ENCODE measurements at regions not wholly inside any gene's neighbourhood (a gene's known extent, or its start where the extent isn't known, plus 50 kb on each side); places are given as distances from the start of the nearest gene placed in this dataset.

DNA sequence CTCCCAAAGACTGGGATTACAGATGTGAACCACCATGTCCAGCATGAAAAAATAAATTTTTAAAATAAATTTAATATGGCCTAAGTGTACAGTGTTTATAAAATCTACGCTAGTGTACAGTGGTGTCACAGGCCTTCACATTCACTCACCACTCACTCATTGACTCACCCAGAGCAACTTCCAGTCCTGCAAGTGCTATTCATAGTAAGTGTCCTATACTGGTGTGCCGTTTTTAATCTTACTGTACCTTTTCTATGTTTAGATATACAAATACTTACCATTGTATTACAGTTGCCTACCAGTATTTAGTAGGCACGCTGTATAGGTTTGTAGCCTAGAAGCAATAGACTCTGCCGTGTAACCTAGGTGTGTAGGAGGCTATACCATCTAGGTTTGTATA lies 76.1 kb upstream of the FOXN2 start:
- no peaks in the 10 kb centered on the region for H3K36me3 ChIP-seq (ENCODE audit: control insufficient read depth in 2 of 2, extremely low read depth in 1 of 2, insufficient read depth in 1 of 2, low read length in 1 of 2)
- ChIA-PET CTCF (no interaction called here), POLR2A (no interaction called here)
- Mint-ChIP-seq H3K9me3 (peaks cover 0 to 3% (median 3%) of the 10 kb centered on the region in 3 donors), H3K27me3 (no peaks in the 10 kb centered on the region), H3K4me3 (no peak overlapping the region), H3K36me3 (no peaks in the 10 kb centered on the region), H3K27ac (no peak overlapping the region), H3K4me1 (peaks cover 14 to 21% (median 18%) of the 10 kb centered on the region in 3 donors)
- ATAC-seq (replicated peaks in 1 of 4) (no peak), DNase-seq (no peak)
- no peak overlapping the region for H3K27ac ChIP-seq (ENCODE audit: low read length)
- H3K4me1 ChIP-seq (ENCODE audit: control insufficient read depth in 1 of 2, extremely low read depth in 1 of 2, insufficient read depth in 2 of 2, low read length in 2 of 2), result peaks cover 6 to 15% of the 10 kb centered on the region in 2 experiments
- H3K27me3 ChIP-seq (replicated peaks in 1 of 2; ENCODE audit: control insufficient read depth in 2 of 2, extremely low read depth in 1 of 2, insufficient read depth in 2 of 2, low read length in 1 of 2), result no peaks in the 10 kb centered on the region
- no CpG with 5 or more reads among the region's 4 CpGs for whole genome bisulfite sequencing (ENCODE audit: insufficient coverage)
- H3K4me3 ChIP-seq (ENCODE audit: control insufficient read depth in 1 of 2, extremely low read depth in 1 of 2, low read length in 1 of 2), result no peak overlapping the region
- H3K9me3 ChIP-seq, result no peaks in the 10 kb centered on the region

DNA sequence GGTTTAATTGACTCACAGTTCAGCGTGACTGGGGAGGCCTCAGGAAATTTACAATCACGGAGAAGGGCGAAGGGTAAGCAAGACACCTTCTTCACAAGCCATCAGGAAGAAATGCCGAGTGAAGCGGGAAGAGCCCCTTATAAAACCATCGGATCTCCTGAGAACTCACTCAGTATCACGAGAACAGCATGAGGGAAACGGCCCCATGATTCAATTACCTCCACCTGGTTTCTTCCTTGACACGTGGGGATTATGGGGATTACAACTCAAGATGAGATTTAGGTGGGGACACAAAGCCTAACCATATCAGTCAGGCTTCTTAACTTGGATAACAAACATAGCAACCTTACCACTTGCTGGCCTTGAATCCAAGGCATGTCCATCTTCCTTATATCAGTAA lies 73.6 kb upstream of the FOXN2 start:
- Mint-ChIP-seq H3K36me3 (no peaks in the 10 kb centered on the region), H3K27ac (no peak overlapping the region), H3K4me3 (no peak overlapping the region), H3K27me3 (no peaks in the 10 kb centered on the region), H3K4me1 (peaks cover 9 to 16% (median 12%) of the 10 kb centered on the region in 3 donors), H3K9me3 (peaks cover 0 to 3% (median 3%) of the 10 kb centered on the region in 3 donors)
- no peaks in the 10 kb centered on the region for H3K36me3 ChIP-seq (ENCODE audit: control insufficient read depth in 2 of 2, extremely low read depth in 1 of 2, insufficient read depth in 1 of 2, low read length in 1 of 2)
- H3K4me1 ChIP-seq (ENCODE audit: control insufficient read depth in 1 of 2, extremely low read depth in 1 of 2, insufficient read depth in 2 of 2, low read length in 2 of 2), result peaks cover 6 to 9% of the 10 kb centered on the region in 2 experiments
- H3K27ac ChIP-seq (ENCODE audit: low read length), result no peak overlapping the region
- no CpG with 5 or more reads among the region's 9 CpGs for WGBS (ENCODE audit: insufficient coverage)
- H3K9me3 ChIP-seq, result no peaks in the 10 kb centered on the region
- H3K4me3 ChIP-seq (ENCODE audit: control insufficient read depth in 1 of 2, extremely low read depth in 1 of 2, low read length in 1 of 2), result no peak overlapping the region
- H3K27me3 ChIP-seq (replicated peaks in 1 of 2; ENCODE audit: control insufficient read depth in 2 of 2, extremely low read depth in 1 of 2, insufficient read depth in 2 of 2, low read length in 1 of 2), result no peaks in the 10 kb centered on the region
- CTCF ChIA-PET, result no interaction called here
- POLR2A ChIA-PET, result no interaction called here
- DNase-seq (no peak), ATAC-seq (replicated peaks in 1 of 4) (no peak)

DNA sequence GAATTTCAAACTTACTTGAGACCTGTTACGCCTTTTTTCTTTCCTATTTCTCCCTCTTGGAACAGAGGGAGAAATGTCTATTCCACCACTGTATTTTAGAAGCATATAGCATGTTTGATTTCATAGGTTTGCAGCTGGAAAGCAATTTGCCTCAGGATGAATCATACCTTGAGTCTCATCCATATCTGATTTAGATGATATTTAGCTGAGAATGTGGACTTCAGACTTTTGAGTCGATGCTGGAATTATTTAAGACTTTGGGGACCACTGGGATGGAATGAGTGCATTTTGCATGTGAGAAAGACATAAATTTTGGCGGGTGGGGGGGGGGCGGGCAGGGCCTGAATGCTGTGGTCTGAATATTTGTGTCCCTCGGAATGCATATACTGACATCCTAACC lies 67.3 kb upstream of the FOXN2 start:
- DNase-seq (no peak), ATAC-seq (replicated peaks in 1 of 4) (no peak)
- Histone ChIP-seq H3K27ac (ENCODE audit: low read length) (no peak overlapping the region), H3K4me3 (ENCODE audit: control insufficient read depth in 1 of 2, extremely low read depth in 1 of 2, low read length in 1 of 2) (no peak overlapping the region), H3K4me1 (ENCODE audit: control insufficient read depth in 1 of 2, extremely low read depth in 1 of 2, insufficient read depth in 2 of 2, low read length in 2 of 2) (no peaks in the 10 kb centered on the region), H3K36me3 (ENCODE audit: control insufficient read depth in 2 of 2, extremely low read depth in 1 of 2, insufficient read depth in 1 of 2, low read length in 1 of 2) (no peaks in the 10 kb centered on the region), H3K27me3 (replicated peaks in 1 of 2; ENCODE audit: control insufficient read depth in 2 of 2, extremely low read depth in 1 of 2, insufficient read depth in 2 of 2, low read length in 1 of 2) (no peaks in the 10 kb centered on the region), H3K9me3 (no peaks in the 10 kb centered on the region)
- Mint-ChIP-seq H3K27ac (no peak overlapping the region), H3K4me3 (no peak overlapping the region), H3K36me3 (no peaks in the 10 kb centered on the region), H3K27me3 (no peaks in the 10 kb centered on the region), H3K9me3 (no peaks in the 10 kb centered on the region), H3K4me1 (peaks cover 0 to 3% (median 0%) of the 10 kb centered on the region in 3 donors)
- CTCF ChIA-PET, result no interaction called here
- 78% methylated on average over 1 of the region's 5 CpGs for WGBS (ENCODE audit: insufficient coverage)
- POLR2A ChIA-PET, result no interaction called here

DNA sequence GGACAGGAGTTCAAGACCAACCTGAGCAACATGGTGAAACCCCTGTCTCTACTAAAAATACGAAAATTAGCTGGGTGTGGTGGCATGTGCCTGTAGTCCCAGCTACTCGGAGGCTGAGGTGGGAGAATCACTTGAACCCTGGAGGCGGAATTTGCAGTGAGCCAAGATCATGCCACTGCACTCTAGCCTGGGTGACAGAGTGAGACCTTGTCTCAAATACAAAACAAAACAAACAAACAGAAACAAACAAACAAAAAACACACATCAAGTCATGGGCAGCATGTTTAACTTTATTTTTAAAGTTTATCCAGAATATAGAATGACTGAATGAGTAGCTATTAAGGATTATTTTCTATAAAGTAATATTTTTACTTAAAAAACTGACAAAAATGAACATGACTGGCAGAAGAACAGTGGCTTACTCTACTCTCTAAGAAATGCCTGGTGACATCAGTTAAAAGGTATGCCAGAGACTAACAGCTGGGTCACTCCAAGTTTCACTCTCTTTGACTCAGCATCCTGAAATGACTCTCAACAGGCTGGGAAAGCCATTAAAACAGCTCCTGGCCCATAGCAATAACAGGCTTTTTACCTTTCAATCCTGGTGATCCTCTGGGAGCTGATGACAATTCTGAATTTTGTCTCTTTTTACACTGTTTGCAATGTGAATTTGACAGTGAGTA lies 66.1 kb upstream of the FOXN2 start:
- H3K4me3 ChIP-seq (ENCODE audit: control insufficient read depth in 1 of 2, extremely low read depth in 1 of 2, low read length in 1 of 2), result no peak overlapping the region
- no peaks in the 10 kb centered on the region for H3K9me3 Mint-ChIP-seq
- WGBS (ENCODE audit: insufficient coverage), result 100% methylated on average over 1 of the region's 3 CpGs
- H3K27me3 Mint-ChIP-seq, result no peaks in the 10 kb centered on the region
- H3K27me3 ChIP-seq (replicated peaks in 1 of 2; ENCODE audit: control insufficient read depth in 2 of 2, extremely low read depth in 1 of 2, insufficient read depth in 2 of 2, low read length in 1 of 2), result no peaks in the 10 kb centered on the region
- no peak overlapping the region for H3K27ac Mint-ChIP-seq
- POLR2A ChIA-PET, result no interaction called here
- H3K9me3 ChIP-seq, result no peaks in the 10 kb centered on the region
- DNase-seq (no peak), ATAC-seq (replicated peaks in 1 of 4) (no peak)
- CTCF ChIA-PET, result no interaction called here
- no peak overlapping the region for H3K27ac ChIP-seq (ENCODE audit: low read length)
- peaks cover 0 to 3% (median 0%) of the 10 kb centered on the region in 3 donors for H3K4me1 Mint-ChIP-seq
- H3K36me3 Mint-ChIP-seq, result no peaks in the 10 kb centered on the region
- no peaks in the 10 kb centered on the region for H3K4me1 ChIP-seq (ENCODE audit: control insufficient read depth in 1 of 2, extremely low read depth in 1 of 2, insufficient read depth in 2 of 2, low read length in 2 of 2)
- no peak overlapping the region for H3K4me3 Mint-ChIP-seq
- no peaks in the 10 kb centered on the region for H3K36me3 ChIP-seq (ENCODE audit: control insufficient read depth in 2 of 2, extremely low read depth in 1 of 2, insufficient read depth in 1 of 2, low read length in 1 of 2)

DNA sequence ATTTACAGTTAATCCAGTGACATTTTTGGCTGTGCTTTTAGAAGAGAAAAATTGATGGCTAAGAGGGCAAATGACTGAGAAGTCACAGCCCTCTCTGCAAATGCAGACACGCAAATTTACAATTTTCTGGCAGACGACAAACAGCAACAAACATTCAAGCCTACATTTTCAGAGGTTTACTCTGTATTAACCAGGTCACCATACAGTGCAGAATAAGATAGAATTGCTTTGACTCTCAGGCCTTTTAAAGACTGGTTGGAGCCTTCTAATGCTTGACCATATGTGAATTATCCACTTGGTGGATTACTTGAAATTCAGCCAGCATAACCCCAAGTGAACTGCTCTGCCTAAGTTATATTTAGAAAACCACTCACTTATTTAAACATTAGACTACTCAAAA lies 65.5 kb upstream of the FOXN2 start:
- Histone ChIP-seq H3K36me3 (ENCODE audit: control insufficient read depth in 2 of 2, extremely low read depth in 1 of 2, insufficient read depth in 1 of 2, low read length in 1 of 2) (no peaks in the 10 kb centered on the region), H3K9me3 (no peaks in the 10 kb centered on the region), H3K27ac (ENCODE audit: low read length) (no peak overlapping the region), H3K4me3 (ENCODE audit: control insufficient read depth in 1 of 2, extremely low read depth in 1 of 2, low read length in 1 of 2) (no peak overlapping the region), H3K27me3 (replicated peaks in 1 of 2; ENCODE audit: control insufficient read depth in 2 of 2, extremely low read depth in 1 of 2, insufficient read depth in 2 of 2, low read length in 1 of 2) (no peaks in the 10 kb centered on the region), H3K4me1 (ENCODE audit: control insufficient read depth in 1 of 2, extremely low read depth in 1 of 2, insufficient read depth in 2 of 2, low read length in 2 of 2) (no peaks in the 10 kb centered on the region)
- H3K9me3 Mint-ChIP-seq, result no peaks in the 10 kb centered on the region
- H3K36me3 Mint-ChIP-seq, result no peaks in the 10 kb centered on the region
- ATAC-seq (replicated peaks in 1 of 4), result no peak
- DNase-seq, result no peak
- CTCF ChIA-PET, result no interaction called here
- no peaks in the 10 kb centered on the region for H3K27me3 Mint-ChIP-seq
- H3K27ac Mint-ChIP-seq, result no peak overlapping the region
- POLR2A ChIA-PET, result no interaction called here
- H3K4me1 Mint-ChIP-seq, result peaks cover 0 to 3% (median 0%) of the 10 kb centered on the region in 3 donors
- H3K4me3 Mint-ChIP-seq, result no peak overlapping the region
- WGBS (ENCODE audit: insufficient coverage), result no CpG with 5 or more reads among the region's 2 CpGs

DNA sequence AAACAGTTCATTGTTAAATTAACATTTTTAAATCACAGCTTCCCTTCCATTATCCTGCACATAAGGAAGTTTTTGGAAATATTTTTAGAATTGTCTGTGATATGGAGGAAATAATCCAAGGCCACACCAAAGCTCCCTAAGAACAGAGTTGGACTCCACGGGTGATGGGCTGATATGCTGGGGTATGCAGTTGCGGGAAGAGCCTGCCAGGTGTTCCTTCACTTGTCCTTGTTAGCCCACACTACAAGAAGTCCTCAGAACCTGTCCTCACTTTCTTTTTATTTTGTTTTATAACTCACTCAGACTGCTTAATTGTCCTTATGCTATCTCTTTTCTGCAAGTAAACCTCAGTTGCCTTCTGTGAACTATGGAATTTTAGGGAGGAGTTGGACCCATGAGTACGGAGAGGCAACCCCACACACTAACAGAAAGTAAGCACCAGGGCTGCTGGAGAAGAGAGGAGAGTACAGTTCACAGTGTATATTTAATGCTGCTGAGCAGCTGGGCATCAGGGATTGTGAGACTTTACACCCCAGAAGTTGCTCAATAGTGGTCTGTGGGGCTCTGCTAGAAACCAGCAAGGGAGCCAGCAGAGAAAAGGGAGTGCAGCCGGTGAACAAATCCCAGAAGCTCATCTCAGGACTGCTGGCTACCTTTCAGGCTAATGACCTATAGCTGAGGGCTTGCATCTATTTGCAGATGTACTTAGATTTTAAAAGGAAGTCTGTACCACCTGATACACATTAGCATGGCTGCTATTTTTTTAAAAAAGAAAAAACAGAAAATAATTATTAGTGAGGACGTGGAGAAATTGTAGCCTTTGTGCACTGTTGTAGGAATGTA lies 64.6 kb upstream of the FOXN2 start:
- Histone ChIP-seq H3K27me3 (replicated peaks in 1 of 2; ENCODE audit: control insufficient read depth in 2 of 2, extremely low read depth in 1 of 2, insufficient read depth in 2 of 2, low read length in 1 of 2) (no peaks in the 10 kb centered on the region), H3K27ac (ENCODE audit: low read length) (no peak overlapping the region), H3K9me3 (no peaks in the 10 kb centered on the region), H3K36me3 (ENCODE audit: control insufficient read depth in 2 of 2, extremely low read depth in 1 of 2, insufficient read depth in 1 of 2, low read length in 1 of 2) (no peaks in the 10 kb centered on the region), H3K4me3 (ENCODE audit: control insufficient read depth in 1 of 2, extremely low read depth in 1 of 2, low read length in 1 of 2) (no peak overlapping the region), H3K4me1 (ENCODE audit: control insufficient read depth in 1 of 2, extremely low read depth in 1 of 2, insufficient read depth in 2 of 2, low read length in 2 of 2) (no peaks in the 10 kb centered on the region)
- Mint-ChIP-seq H3K4me3 (no peak overlapping the region), H3K36me3 (no peaks in the 10 kb centered on the region), H3K27me3 (no peaks in the 10 kb centered on the region), H3K9me3 (no peaks in the 10 kb centered on the region), H3K27ac (no peak overlapping the region), H3K4me1 (peaks cover 0 to 3% (median 0%) of the 10 kb centered on the region in 3 donors)
- CTCF ChIA-PET, result no interaction called here
- POLR2A ChIA-PET, result no interaction called here
- DNase-seq, result no peak
- no peak for ATAC-seq (replicated peaks in 1 of 4)
- no CpG with 5 or more reads among the region's 5 CpGs for WGBS (ENCODE audit: insufficient coverage)

Measured in T-cell (primary cell).